ENCODE measurements at regions not wholly inside any gene's neighbourhood (a gene's known extent, or its start where the extent isn't known, plus 50 kb on each side); places are given as distances from the start of the nearest gene placed in this dataset.
"Not testable (repeated sequence)": the region's sequence is repeated elsewhere in the genome, so short reads cannot be mapped to it uniquely, and the experiment has no call there.

DNA sequence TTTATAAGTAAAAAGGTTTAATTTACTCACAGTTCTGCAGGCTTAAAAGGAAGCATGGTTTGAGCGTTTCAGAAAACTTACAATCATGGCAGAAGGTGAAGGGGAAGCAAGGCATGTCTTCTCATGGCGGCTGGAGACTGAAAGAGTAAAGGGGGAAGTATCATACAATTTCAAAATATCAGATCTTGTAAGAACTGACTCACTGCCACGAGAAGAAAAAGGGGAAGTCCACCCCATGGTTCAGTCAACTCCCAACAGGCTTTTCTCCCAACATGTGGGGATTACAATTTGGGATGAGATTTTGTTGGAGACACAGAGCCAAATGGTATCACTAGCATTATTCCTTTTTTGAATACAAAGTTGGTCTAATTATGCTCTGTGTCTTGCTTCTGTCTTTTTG is 627.9 kb upstream of the ST8SIA4 start:
- TF ChIP-seq ISL1 (CRISPR knock-in tag; IDR thresholded peaks at IDR 0.05) = no peak
- TF ChIP-seq OSR1 (CRISPR knock-in tag; IDR thresholded peaks at IDR 0.05) = no peak
- no peak for ATAC-seq

DNA sequence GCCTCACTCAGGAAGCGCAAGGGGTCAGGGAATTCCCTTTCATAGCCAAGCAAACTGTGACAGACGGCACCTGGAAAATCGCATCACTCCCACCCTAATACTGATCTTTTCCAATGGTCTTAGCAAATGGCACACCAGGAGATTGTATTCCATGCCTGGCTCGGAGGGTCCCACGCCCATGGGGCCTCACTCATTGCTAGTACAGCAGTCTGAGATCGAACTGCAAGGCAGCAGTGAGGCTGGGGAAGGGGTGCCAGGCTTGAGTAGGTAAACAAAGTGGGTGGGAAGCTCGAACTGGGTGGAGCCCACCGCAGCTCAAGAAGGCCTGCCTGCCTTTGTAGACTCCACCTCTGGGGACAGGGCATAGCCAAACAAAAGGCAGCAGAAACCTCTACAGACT is 626.0 kb upstream of the ST8SIA4 start:
- not testable (repeated sequence) for ATAC-seq

DNA sequence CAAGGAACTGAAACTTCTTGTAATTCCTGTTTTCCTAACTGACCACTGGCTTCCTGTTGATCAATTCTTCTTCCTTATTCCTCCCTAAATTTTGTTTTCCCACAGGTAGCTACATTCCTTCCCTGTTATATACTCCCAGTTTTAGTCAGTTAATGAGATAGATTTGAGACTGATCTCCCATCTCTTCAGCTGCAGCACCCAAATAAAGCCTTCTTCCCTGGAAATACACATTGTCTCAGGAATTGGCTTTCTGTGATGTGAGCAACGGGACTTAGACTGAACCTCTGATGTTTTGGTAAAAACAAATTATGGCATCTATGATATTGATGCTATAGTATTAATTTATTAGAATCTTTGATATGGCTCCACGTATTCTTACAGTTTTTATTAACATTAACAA is 617.3 kb upstream of the ST8SIA4 start:
- TF ChIP-seq CSDC2 (CRISPR knock-in tag; IDR thresholded peaks at IDR 0.05) (no peak), ZNF8 (CRISPR knock-in tag; IDR thresholded peaks at IDR 0.05) (no peak), ZFP30 (CRISPR knock-in tag; IDR thresholded peaks at IDR 0.05) (no peak), ZFP3 (CRISPR knock-in tag; IDR thresholded peaks at IDR 0.05) (no peak), BACH2 (CRISPR knock-in tag; IDR thresholded peaks at IDR 0.05; ENCODE audit: borderline replicate concordance) (no peak), ZNF565 (CRISPR knock-in tag; conservative IDR thresholded peaks at IDR 0.05; ENCODE audit: low read depth) (no peak), ISL1 (CRISPR knock-in tag; IDR thresholded peaks at IDR 0.05) (no peak), ZNF70 (CRISPR knock-in tag; IDR thresholded peaks at IDR 0.05) (no peak), GLIS3 (CRISPR knock-in tag; IDR thresholded peaks at IDR 0.05) (no peak), SNAI2 (CRISPR knock-in tag; IDR thresholded peaks at IDR 0.05) (no peak), RARB (CRISPR knock-in tag; IDR thresholded peaks at IDR 0.05) (no peak), ESRRG (CRISPR knock-in tag; IDR thresholded peaks at IDR 0.05) (no peak), OSR1 (CRISPR knock-in tag; IDR thresholded peaks at IDR 0.05) (no peak), TOX (CRISPR knock-in tag; IDR thresholded peaks at IDR 0.05; ENCODE audit: borderline replicate concordance) (no peak), ZC3H10 (CRISPR knock-in tag; IDR thresholded peaks at IDR 0.05) (no peak)
- TF ChIP-seq, protein P1, sequence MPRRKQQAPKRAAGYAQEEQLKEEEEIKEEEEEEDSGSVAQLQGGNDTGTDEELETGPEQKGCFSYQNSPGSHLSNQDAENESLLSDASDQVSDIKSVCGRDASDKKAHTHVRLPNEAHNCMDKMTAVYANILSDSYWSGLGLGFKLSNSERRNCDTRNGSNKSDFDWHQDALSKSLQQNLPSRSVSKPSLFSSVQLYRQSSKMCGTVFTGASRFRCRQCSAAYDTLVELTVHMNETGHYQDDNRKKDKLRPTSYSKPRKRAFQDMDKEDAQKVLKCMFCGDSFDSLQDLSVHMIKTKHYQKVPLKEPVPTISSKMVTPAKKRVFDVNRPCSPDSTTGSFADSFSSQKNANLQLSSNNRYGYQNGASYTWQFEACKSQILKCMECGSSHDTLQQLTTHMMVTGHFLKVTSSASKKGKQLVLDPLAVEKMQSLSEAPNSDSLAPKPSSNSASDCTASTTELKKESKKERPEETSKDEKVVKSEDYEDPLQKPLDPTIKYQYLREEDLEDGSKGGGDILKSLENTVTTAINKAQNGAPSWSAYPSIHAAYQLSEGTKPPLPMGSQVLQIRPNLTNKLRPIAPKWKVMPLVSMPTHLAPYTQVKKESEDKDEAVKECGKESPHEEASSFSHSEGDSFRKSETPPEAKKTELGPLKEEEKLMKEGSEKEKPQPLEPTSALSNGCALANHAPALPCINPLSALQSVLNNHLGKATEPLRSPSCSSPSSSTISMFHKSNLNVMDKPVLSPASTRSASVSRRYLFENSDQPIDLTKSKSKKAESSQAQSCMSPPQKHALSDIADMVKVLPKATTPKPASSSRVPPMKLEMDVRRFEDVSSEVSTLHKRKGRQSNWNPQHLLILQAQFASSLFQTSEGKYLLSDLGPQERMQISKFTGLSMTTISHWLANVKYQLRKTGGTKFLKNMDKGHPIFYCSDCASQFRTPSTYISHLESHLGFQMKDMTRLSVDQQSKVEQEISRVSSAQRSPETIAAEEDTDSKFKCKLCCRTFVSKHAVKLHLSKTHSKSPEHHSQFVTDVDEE (CRISPR knock-in tag; IDR thresholded peaks at IDR 0.05) = no peak
- TF ChIP-seq, protein P2, sequence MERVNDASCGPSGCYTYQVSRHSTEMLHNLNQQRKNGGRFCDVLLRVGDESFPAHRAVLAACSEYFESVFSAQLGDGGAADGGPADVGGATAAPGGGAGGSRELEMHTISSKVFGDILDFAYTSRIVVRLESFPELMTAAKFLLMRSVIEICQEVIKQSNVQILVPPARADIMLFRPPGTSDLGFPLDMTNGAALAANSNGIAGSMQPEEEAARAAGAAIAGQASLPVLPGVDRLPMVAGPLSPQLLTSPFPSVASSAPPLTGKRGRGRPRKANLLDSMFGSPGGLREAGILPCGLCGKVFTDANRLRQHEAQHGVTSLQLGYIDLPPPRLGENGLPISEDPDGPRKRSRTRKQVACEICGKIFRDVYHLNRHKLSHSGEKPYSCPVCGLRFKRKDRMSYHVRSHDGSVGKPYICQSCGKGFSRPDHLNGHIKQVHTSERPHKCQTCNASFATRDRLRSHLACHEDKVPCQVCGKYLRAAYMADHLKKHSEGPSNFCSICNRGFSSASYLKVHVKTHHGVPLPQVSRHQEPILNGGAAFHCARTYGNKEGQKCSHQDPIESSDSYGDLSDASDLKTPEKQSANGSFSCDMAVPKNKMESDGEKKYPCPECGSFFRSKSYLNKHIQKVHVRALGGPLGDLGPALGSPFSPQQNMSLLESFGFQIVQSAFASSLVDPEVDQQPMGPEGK (CRISPR knock-in tag; IDR thresholded peaks at IDR 0.05; ENCODE audit: borderline replicate concordance) = no peak
- TF ChIP-seq, protein P3, sequence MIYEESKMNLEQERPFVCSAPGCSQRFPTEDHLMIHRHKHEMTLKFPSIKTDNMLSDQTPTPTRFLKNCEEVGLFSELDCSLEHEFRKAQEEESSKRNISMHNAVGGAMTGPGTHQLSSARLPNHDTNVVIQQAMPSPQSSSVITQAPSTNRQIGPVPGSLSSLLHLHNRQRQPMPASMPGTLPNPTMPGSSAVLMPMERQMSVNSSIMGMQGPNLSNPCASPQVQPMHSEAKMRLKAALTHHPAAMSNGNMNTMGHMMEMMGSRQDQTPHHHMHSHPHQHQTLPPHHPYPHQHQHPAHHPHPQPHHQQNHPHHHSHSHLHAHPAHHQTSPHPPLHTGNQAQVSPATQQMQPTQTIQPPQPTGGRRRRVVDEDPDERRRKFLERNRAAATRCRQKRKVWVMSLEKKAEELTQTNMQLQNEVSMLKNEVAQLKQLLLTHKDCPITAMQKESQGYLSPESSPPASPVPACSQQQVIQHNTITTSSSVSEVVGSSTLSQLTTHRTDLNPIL (CRISPR knock-in tag; IDR thresholded peaks at IDR 0.05; ENCODE audit: low read depth) = no peak
- TF ChIP-seq, protein P4, sequence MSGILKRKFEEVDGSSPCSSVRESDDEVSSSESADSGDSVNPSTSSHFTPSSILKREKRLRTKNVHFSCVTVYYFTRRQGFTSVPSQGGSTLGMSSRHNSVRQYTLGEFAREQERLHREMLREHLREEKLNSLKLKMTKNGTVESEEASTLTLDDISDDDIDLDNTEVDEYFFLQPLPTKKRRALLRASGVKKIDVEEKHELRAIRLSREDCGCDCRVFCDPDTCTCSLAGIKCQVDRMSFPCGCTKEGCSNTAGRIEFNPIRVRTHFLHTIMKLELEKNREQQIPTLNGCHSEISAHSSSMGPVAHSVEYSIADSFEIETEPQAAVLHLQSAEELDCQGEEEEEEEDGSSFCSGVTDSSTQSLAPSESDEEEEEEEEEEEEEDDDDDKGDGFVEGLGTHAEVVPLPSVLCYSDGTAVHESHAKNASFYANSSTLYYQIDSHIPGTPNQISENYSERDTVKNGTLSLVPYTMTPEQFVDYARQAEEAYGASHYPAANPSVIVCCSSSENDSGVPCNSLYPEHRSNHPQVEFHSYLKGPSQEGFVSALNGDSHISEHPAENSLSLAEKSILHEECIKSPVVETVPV (CRISPR knock-in tag; IDR thresholded peaks at IDR 0.05) = no peak
- ATAC-seq = no peak

DNA sequence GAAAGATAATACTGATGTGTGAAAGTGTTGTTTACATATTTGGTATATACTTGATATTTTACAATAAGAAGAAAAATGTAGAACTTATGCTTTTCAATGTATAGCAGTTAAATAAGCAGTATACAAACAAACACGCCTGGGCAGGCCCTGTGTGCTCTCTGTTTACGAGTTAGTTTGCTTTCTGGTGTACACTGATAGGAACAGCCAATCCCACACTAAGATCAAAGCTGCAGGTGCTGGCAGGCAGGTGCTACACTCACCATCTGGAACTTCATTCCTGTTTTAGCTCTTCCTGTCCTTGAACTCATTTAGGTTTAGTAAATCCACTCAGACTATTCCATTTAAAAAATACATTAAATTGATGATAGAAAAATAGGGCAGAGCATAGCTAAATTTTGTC is 614.7 kb upstream of the ST8SIA4 start:
- no peak for ATAC-seq
- no peak for TF ChIP-seq GLIS3 (CRISPR knock-in tag; IDR thresholded peaks at IDR 0.05)
- TF ChIP-seq ARNTL (CRISPR knock-in tag; IDR thresholded peaks at IDR 0.05; ENCODE audit: borderline replicate concordance, low read depth) = no peak
- TF ChIP-seq TCF4 (CRISPR knock-in tag; IDR thresholded peaks at IDR 0.05; ENCODE audit: borderline replicate concordance) = no peak
- TF ChIP-seq ISL1 (CRISPR knock-in tag; IDR thresholded peaks at IDR 0.05) = no peak
- TF ChIP-seq ZNF8 (CRISPR knock-in tag; IDR thresholded peaks at IDR 0.05) = no peak
- TF ChIP-seq, protein P1 (CRISPR knock-in tag; IDR thresholded peaks at IDR 0.05) = no peak
- TF ChIP-seq, protein P3 (CRISPR knock-in tag; IDR thresholded peaks at IDR 0.05; ENCODE audit: low read depth) = no peak
- no peak for TF ChIP-seq RARB (CRISPR knock-in tag; IDR thresholded peaks at IDR 0.05)
- TF ChIP-seq, protein P2 (CRISPR knock-in tag; IDR thresholded peaks at IDR 0.05; ENCODE audit: borderline replicate concordance) = no peak
- no peak for TF ChIP-seq ESRRG (CRISPR knock-in tag; IDR thresholded peaks at IDR 0.05)
- TF ChIP-seq ZNF565 (CRISPR knock-in tag; conservative IDR thresholded peaks at IDR 0.05; ENCODE audit: low read depth) = no peak
- TF ChIP-seq ZC3H10 (CRISPR knock-in tag; IDR thresholded peaks at IDR 0.05) = no peak
